ENCODE measurements at regions not wholly inside any gene's neighbourhood (a gene's known extent, or its start where the extent isn't known, plus 50 kb on each side); places are given as distances from the start of the nearest gene placed in this dataset.

DNA sequence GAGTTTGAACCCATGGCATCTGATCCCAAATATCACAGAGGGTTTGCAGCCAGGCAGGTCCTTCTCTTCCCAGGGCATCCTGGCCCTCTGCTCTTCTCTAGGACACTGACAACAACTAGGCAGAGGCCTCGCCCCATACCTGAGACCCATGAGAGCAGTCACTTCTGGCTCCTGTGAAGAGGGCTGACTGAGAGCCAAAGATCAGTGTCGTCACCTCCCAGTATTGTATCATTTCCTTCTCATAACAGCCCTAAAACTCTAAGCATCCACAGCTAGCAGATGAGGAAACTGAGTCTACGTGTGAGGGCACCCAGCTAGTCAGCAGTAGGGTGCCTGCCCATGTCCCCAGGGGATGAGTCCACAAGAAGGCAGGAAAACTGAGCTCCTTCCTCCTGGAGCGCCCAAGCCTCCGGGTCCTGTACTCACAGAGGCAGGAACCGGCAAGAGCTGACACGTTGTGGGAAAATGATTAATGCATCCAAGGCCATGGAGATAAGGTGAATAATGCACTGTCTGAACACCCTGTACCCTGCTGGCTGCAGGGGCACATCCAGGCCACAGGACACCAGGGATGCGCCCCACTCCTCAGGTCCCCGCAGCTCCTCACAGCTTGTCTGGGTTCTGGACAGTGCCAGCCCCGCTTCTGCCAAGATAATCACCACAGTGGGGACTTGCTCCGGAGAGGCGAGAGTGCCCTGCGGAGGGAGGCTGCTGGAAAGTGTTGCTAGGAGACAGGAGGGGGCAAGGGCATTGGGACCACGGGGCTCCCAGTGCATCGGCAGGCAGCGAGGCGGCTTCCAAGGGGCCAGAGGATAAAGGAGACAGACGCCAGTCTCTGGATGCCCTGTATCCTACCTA, 340.0 kb downstream of the NPHP4 start:
- Mint-ChIP-seq H3K9me3 (peaks cover 0 to 14% (median 6%) of the 10 kb centered on the region in 7 donors), H3K4me1 (no peaks in the 10 kb centered on the region), H3K36me3 (no peaks in the 10 kb centered on the region), H3K4me3 (no peak overlapping the region), H3K27ac (peak overlapping the region in 1 of 7 donors; percentile 60), H3K27me3 (ENCODE audit: low read depth in 3 of 3) (peaks cover 5 to 19% (median 16%) of the 10 kb centered on the region in 3 donors)
- Histone ChIP-seq H2AFZ (ENCODE audit: insufficient read depth, low read depth, low read length, poor library complexity, severe bottlenecking) (no peak overlapping the region), H3K4me3 (replicated peaks in 1 of 3; ENCODE audit: low read depth in 2 of 3, low read length in 3 of 3) (no peak overlapping the region), H3K36me3 (replicated peaks in 1 of 2; ENCODE audit: control insufficient read depth in 1 of 2, insufficient read depth in 2 of 2, low read length in 2 of 2) (no peaks in the 10 kb centered on the region), H3K27ac (ENCODE audit: low read depth in 1 of 2, low read length in 2 of 2) (no peak overlapping the region), H3K9ac (ENCODE audit: insufficient read depth, low read length, poor library complexity, severe bottlenecking) (no peak overlapping the region), H3K9me3 (replicated peaks in 1 of 2; ENCODE audit: control insufficient read depth in 1 of 2, insufficient read depth in 1 of 2, low read length in 2 of 2) (no peaks in the 10 kb centered on the region), H3K4me2 (replicated peaks; ENCODE audit: extremely low read depth, low read length, poor library complexity, severe bottlenecking) (no peak overlapping the region), H4K20me1 (ENCODE audit: insufficient read depth, low read length) (no peaks in the 10 kb centered on the region), H3K4me1 (ENCODE audit: control insufficient read depth in 1 of 2, insufficient read depth in 2 of 2, low read length in 2 of 2) (no peaks in the 10 kb centered on the region), H3K79me2 (ENCODE audit: insufficient read depth, low read length) (no peaks in the 10 kb centered on the region), H3K27me3 (ENCODE audit: control insufficient read depth in 2 of 2, insufficient read depth in 2 of 2, low read length in 2 of 2) (peaks cover 0 to 3% of the 10 kb centered on the region in 2 donors)
- TF ChIP-seq, protein P1, sequence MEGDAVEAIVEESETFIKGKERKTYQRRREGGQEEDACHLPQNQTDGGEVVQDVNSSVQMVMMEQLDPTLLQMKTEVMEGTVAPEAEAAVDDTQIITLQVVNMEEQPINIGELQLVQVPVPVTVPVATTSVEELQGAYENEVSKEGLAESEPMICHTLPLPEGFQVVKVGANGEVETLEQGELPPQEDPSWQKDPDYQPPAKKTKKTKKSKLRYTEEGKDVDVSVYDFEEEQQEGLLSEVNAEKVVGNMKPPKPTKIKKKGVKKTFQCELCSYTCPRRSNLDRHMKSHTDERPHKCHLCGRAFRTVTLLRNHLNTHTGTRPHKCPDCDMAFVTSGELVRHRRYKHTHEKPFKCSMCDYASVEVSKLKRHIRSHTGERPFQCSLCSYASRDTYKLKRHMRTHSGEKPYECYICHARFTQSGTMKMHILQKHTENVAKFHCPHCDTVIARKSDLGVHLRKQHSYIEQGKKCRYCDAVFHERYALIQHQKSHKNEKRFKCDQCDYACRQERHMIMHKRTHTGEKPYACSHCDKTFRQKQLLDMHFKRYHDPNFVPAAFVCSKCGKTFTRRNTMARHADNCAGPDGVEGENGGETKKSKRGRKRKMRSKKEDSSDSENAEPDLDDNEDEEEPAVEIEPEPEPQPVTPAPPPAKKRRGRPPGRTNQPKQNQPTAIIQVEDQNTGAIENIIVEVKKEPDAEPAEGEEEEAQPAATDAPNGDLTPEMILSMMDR (IDR thresholded peaks at IDR 0.05): no peak
- intact Hi-C loops (cut with micrococcal nuclease): no loop called here
- DNase-seq: no peak
- WGBS (ENCODE audit: insufficient coverage): 14% methylated on average over 16 of the region's 18 CpGs

DNA sequence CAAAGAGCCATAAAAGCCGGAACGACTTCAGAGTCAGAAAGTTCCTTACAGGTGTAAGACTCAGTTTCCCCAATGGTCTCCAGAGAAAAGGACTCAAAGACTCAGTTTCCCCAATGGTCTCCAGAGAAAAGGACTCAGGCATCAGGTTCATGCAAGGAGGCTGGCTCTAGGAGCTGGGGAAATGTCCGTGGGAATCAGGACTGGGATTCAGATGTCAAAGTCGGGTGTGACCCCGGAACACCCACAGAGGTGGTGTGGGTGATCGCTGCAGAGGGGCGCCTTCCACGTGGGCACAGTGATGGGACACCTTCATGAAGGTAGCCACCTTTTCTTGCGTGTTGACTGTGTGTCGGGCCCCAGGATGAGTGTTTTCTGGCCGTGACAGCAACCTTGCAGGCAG, 340.8 kb downstream of the NPHP4 start:
- H3K27me3 Mint-ChIP-seq (ENCODE audit: low read depth in 3 of 3): peaks cover 7 to 19% (median 16%) of the 10 kb centered on the region in 3 donors
- no peak overlapping the region for H2AFZ ChIP-seq (ENCODE audit: insufficient read depth, low read depth, low read length, poor library complexity, severe bottlenecking)
- no peak overlapping the region for H3K4me3 ChIP-seq (replicated peaks in 1 of 3; ENCODE audit: low read depth in 2 of 3, low read length in 3 of 3)
- H3K9me3 Mint-ChIP-seq: peaks cover 5 to 17% (median 11%) of the 10 kb centered on the region in 7 donors
- WGBS (ENCODE audit: insufficient coverage): 87% methylated on average over 11 of the region's 11 CpGs
- no peaks in the 10 kb centered on the region for H4K20me1 ChIP-seq (ENCODE audit: insufficient read depth, low read length)
- H3K79me2 ChIP-seq (ENCODE audit: insufficient read depth, low read length): no peaks in the 10 kb centered on the region
- H3K27ac Mint-ChIP-seq: no peak overlapping the region
- no peaks in the 10 kb centered on the region for H3K36me3 Mint-ChIP-seq
- no peak for DNase-seq
- H3K27me3 ChIP-seq (ENCODE audit: control insufficient read depth in 2 of 2, insufficient read depth in 2 of 2, low read length in 2 of 2): peaks cover 0 to 3% of the 10 kb centered on the region in 2 donors
- H3K27ac ChIP-seq (ENCODE audit: low read depth in 1 of 2, low read length in 2 of 2): no peak overlapping the region
- no peak overlapping the region for H3K9ac ChIP-seq (ENCODE audit: insufficient read depth, low read length, poor library complexity, severe bottlenecking)
- TF ChIP-seq, protein P1 (IDR thresholded peaks at IDR 0.05): no peak
- intact Hi-C loops (cut with micrococcal nuclease): no loop called here
- no peak overlapping the region for H3K4me2 ChIP-seq (replicated peaks; ENCODE audit: extremely low read depth, low read length, poor library complexity, severe bottlenecking)
- no peak overlapping the region for H3K4me3 Mint-ChIP-seq
- H3K4me1 Mint-ChIP-seq: no peaks in the 10 kb centered on the region
- H3K36me3 ChIP-seq (replicated peaks in 1 of 2; ENCODE audit: control insufficient read depth in 1 of 2, insufficient read depth in 2 of 2, low read length in 2 of 2): no peaks in the 10 kb centered on the region
- no peaks in the 10 kb centered on the region for H3K4me1 ChIP-seq (ENCODE audit: control insufficient read depth in 1 of 2, insufficient read depth in 2 of 2, low read length in 2 of 2)
- H3K9me3 ChIP-seq (replicated peaks in 1 of 2; ENCODE audit: control insufficient read depth in 1 of 2, insufficient read depth in 1 of 2, low read length in 2 of 2): peaks cover 0 to 7% of the 10 kb centered on the region in 2 donors
